HG03039 (cell line): ENCODE measurements at regions not wholly inside any gene's neighbourhood (a gene's known extent, or its start where the extent isn't known, plus 50 kb on each side); places are given as distances from the start of the nearest gene placed in this dataset.

Experiments
- ATAC-seq: cut with Tn5 transposase; IDR thresholded peaks from one replicate; pipeline ENCODE4 v1.9.1; 2021; ENCODE audit warnings: mild to moderate bottlenecking, moderate library complexity; ENCODE audit not compliant: unreplicated experiment

- no peak for ATAC-seq
Observed at GRCh38 chr16:64425381-64425780, 696.5 kb downstream of the CDH11 start.

- ATAC-seq, result no peak
Observed at GRCh38 chr16:64422259-64422658, 699.6 kb downstream of the CDH11 start.

- no peak for ATAC-seq
Observed at GRCh38 chr16:64421515-64421914, 700.3 kb downstream of the CDH11 start.

GRCh38 chr16:64419832-64420231, 702.0 kb downstream of the CDH11 start:
- ATAC-seq, result no peak

GRCh38 chr16:64417711-64418227, 704.1 kb downstream of the CDH11 start:
- ATAC-seq, result no peak

GRCh38 chr16:64416216-64417005, 705.5 kb downstream of the CDH11 start:
- no peak for ATAC-seq

GRCh38 chr16:64412578-64413280, 709.1 kb downstream of the CDH11 start:
- ATAC-seq, result no peak

- ATAC-seq, result no peak
Observed at GRCh38 chr16:64410306-64410705, 711.6 kb downstream of the CDH11 start.

- ATAC-seq, result no peak
Observed at GRCh38 chr16:64409783-64410210, 712.1 kb downstream of the CDH11 start.

- ATAC-seq, result no peak
Observed at GRCh38 chr16:64408699-64409098, 713.2 kb downstream of the CDH11 start.

GRCh38 chr16:64406770-64407181, 715.1 kb downstream of the CDH11 start:
- ATAC-seq, result no peak

GRCh38 chr16:64403352-64403751, 718.5 kb downstream of the CDH11 start:
- no peak for ATAC-seq

- ATAC-seq, result no peak
Observed at GRCh38 chr16:64398793-64399192, 723.1 kb downstream of the CDH11 start.

GRCh38 chr16:64397945-64398508, 723.8 kb downstream of the CDH11 start:
- no peak for ATAC-seq

- ATAC-seq, result no peak
Observed at GRCh38 chr16:64397042-64397441, 724.8 kb downstream of the CDH11 start.

- ATAC-seq, result no peak
Observed at GRCh38 chr16:64394061-64394460, 727.8 kb downstream of the CDH11 start.

GRCh38 chr16:64392456-64392855, 729.4 kb downstream of the CDH11 start:
- no peak for ATAC-seq

- no peak for ATAC-seq
Observed at GRCh38 chr16:64391063-64391600, 730.7 kb downstream of the CDH11 start.

- ATAC-seq, result no peak
Observed at GRCh38 chr16:64390102-64390501, 731.8 kb downstream of the CDH11 start.

- ATAC-seq, result no peak
Observed at GRCh38 chr16:64384636-64385035, 737.2 kb downstream of the CDH11 start.

- ATAC-seq, result no peak
Observed at GRCh38 chr16:64381979-64382378, 739.9 kb downstream of the CDH11 start.
